ENCODE measurements at regions not wholly inside any gene's neighbourhood (a gene's known extent, or its start where the extent isn't known, plus 50 kb on each side); places are given as distances from the start of the nearest gene placed in this dataset.

- 82 to 92% (median 90%) methylated on average over 2 of the region's 2 CpGs for WGBS, 5 donors
Observed at GRCh38 chr1:168903237-168903830, 174.3 kb upstream of the DPT start.

GRCh38 chr1:168905633-168906032 lies 176.6 kb upstream of the DPT start:
- no peak overlapping the region for H3K4me3 ChIP-seq
- WGBS, 5 donors, result 86 to 97% (median 91%) methylated on average over 2 of the region's 2 CpGs

More at GRCh38 chr1:168903237-168903830, 174.3 kb upstream of the DPT start:
- no peak overlapping the region for H3K27ac ChIP-seq
- no peaks in the 10 kb centered on the region for H3K4me1 ChIP-seq
- H3K9me3 ChIP-seq, result no peaks in the 10 kb centered on the region
- H3K4me3 ChIP-seq, result no peak overlapping the region
- TF ChIP-seq POLR2A (IDR thresholded peaks at IDR 0.05) (no peak), POLR2AphosphoS5 (IDR thresholded peaks at IDR 0.05) (no peak), CTCF (IDR thresholded peaks at IDR 0.05 in 8 of 11, conservative IDR thresholded peaks at IDR 0.05 in 3 of 11) (no peak)
- DNase-seq, result no peak
- intact Hi-C loops (cut with DNase I; ENCODE audit: low total_unique reads), result no loop called here
- H3K36me3 ChIP-seq, result no peaks in the 10 kb centered on the region
- H3K27me3 ChIP-seq (replicated peaks in 1 of 7), result no peaks in the 10 kb centered on the region

GRCh38 chr1:168906367-168906766 lies 177.4 kb upstream of the DPT start:
- WGBS, 5 donors, result 58 to 84% (median 63%) methylated on average over 2 of the region's 2 CpGs
- H3K27ac ChIP-seq, result no peak overlapping the region
- DNase-seq, result no peak
- intact Hi-C loops (cut with DNase I; ENCODE audit: low total_unique reads), result no loop called here
- no peaks in the 10 kb centered on the region for H3K9me3 ChIP-seq
- no peak overlapping the region for H3K4me3 ChIP-seq
- no peaks in the 10 kb centered on the region for H3K36me3 ChIP-seq
- no peaks in the 10 kb centered on the region for H3K27me3 ChIP-seq (replicated peaks in 1 of 7)
- no peaks in the 10 kb centered on the region for H3K4me1 ChIP-seq
- no peak for TF ChIP-seq CTCF (IDR thresholded peaks at IDR 0.05 in 8 of 11, conservative IDR thresholded peaks at IDR 0.05 in 3 of 11)
- TF ChIP-seq POLR2AphosphoS5 (IDR thresholded peaks at IDR 0.05), result no peak
- TF ChIP-seq POLR2A (IDR thresholded peaks at IDR 0.05), result no peak

More at GRCh38 chr1:168905633-168906032, 176.6 kb upstream of the DPT start:
- no peak overlapping the region for H3K27ac ChIP-seq
- intact Hi-C loops (cut with DNase I; ENCODE audit: low total_unique reads), result no loop called here
- H3K27me3 ChIP-seq (replicated peaks in 1 of 7), result no peaks in the 10 kb centered on the region
- no peaks in the 10 kb centered on the region for H3K9me3 ChIP-seq
- no peak for DNase-seq
- no peak for TF ChIP-seq POLR2AphosphoS5 (IDR thresholded peaks at IDR 0.05)
- no peaks in the 10 kb centered on the region for H3K4me1 ChIP-seq
- no peaks in the 10 kb centered on the region for H3K36me3 ChIP-seq

GRCh38 chr1:168907053-168907452 lies 178.0 kb upstream of the DPT start:
- Histone ChIP-seq H3K27me3 (replicated peaks in 1 of 7) (no peaks in the 10 kb centered on the region), H3K9me3 (no peaks in the 10 kb centered on the region), H3K4me3 (no peak overlapping the region), H3K36me3 (no peaks in the 10 kb centered on the region), H3K4me1 (no peaks in the 10 kb centered on the region), H3K27ac (no peak overlapping the region)
- DNase-seq, result no peak
- TF ChIP-seq CTCF (IDR thresholded peaks at IDR 0.05 in 8 of 11, conservative IDR thresholded peaks at IDR 0.05 in 3 of 11) (no peak), POLR2AphosphoS5 (IDR thresholded peaks at IDR 0.05) (no peak), POLR2A (IDR thresholded peaks at IDR 0.05) (no peak)
- 59 to 72% (median 64%) methylated on average over 5 of the region's 5 CpGs for WGBS, 5 donors
- intact Hi-C loops (cut with DNase I; ENCODE audit: low total_unique reads), result no loop called here
